Neuronal stem cell (in vitro differentiated cells): ENCODE measurements at regions not wholly inside any gene's neighbourhood (a gene's known extent, or its start where the extent isn't known, plus 50 kb on each side); places are given as distances from the start of the nearest gene placed in this dataset.

Experiments
- DNase-seq: peaks from one replicate; pipeline ENCODE4 v3.0.0-alpha.2; 2013; ENCODE audit warnings: low spot score
- H2AFZ ChIP-seq: one replicate; pipeline ENCODE4 v1.6.1; 2013; ENCODE audit warnings: mild to moderate bottlenecking, low read length, inconsistent platforms
- H2AK5ac ChIP-seq: 2 replicates; pipeline ENCODE4 v1.6.1; 2013; ENCODE audit warnings: low read depth, mild to moderate bottlenecking, inconsistent platforms, low read length, moderate library complexity, mixed read lengths
- H2BK120ac ChIP-seq: 2 replicates; pipeline ENCODE4 v1.6.1; 2013; ENCODE audit warnings: low read depth, mild to moderate bottlenecking, inconsistent platforms, low read length, moderate library complexity, mixed read lengths
- H2BK12ac ChIP-seq: one replicate; pipeline ENCODE4 v1.6.1; 2013; ENCODE audit warnings: low read length, inconsistent platforms
- H2BK15ac ChIP-seq: 2 replicates; pipeline ENCODE4 v1.6.1; 2013; ENCODE audit warnings: mild to moderate bottlenecking, low read length, inconsistent platforms, mixed read lengths
- H2BK5ac ChIP-seq: one replicate; pipeline ENCODE4 v1.6.1; 2013; ENCODE audit warnings: inconsistent platforms, mild to moderate bottlenecking, low read length, moderate library complexity
- H3K14ac ChIP-seq: one replicate; pipeline ENCODE4 v1.6.1; 2013; ENCODE audit warnings: low read length, inconsistent platforms
- H3K18ac ChIP-seq: 2 replicates; pipeline ENCODE4 v1.6.1; 2013; ENCODE audit warnings: low read length, inconsistent platforms
- H3K23ac ChIP-seq: 2 replicates; pipeline ENCODE4 v1.6.1; 2013; ENCODE audit warnings: low read depth, mild to moderate bottlenecking, mixed read lengths, low read length, inconsistent platforms; ENCODE audit not compliant: poor library complexity
- H3K27ac ChIP-seq: replicated peaks from 3 replicates; pipeline ENCODE4 v1.5.1; 2013; ENCODE audit warnings: low read length, inconsistent platforms
- H3K27me3 ChIP-seq, 3 experiments: 2 replicates each; pipeline ENCODE4 v1.6.1; 2013; ENCODE audit warnings: low read length in 3 of 3, mild to moderate bottlenecking in 2 of 3, inconsistent platforms in 1 of 3, low read depth in 1 of 3, mixed read lengths in 1 of 3, moderate library complexity in 1 of 3; ENCODE audit not compliant: control insufficient read depth in 3 of 3, insufficient read depth in 3 of 3
- H3K36me3 ChIP-seq, 2 donors: replicated peaks in 1 of 2; 2 replicates each; pipeline ENCODE4 v1.6.1; 2013; ENCODE audit warnings: low read length in 2 of 2; ENCODE audit not compliant: control insufficient read depth in 2 of 2, insufficient read depth in 2 of 2
- H3K4ac ChIP-seq: 2 replicates; pipeline ENCODE4 v1.6.1; 2013; ENCODE audit warnings: inconsistent platforms, mild to moderate bottlenecking, low read length, moderate library complexity
- H3K4me1 ChIP-seq, 2 donors: 1 replicate in 1 of 2; 2 replicates in 1 of 2; pipeline ENCODE4 v1.6.1; 2013; ENCODE audit warnings: low read length in 2 of 2, low read depth in 1 of 2; ENCODE audit not compliant: control insufficient read depth in 2 of 2, insufficient read depth in 1 of 2
- H3K4me2 ChIP-seq: one replicate; pipeline ENCODE4 v1.6.1; 2013; ENCODE audit warnings: mild to moderate bottlenecking, low read length, inconsistent platforms; ENCODE audit not compliant: insufficient read depth, poor library complexity, severe bottlenecking
- H3K4me3 ChIP-seq, 2 donors: 2 replicates each; pipeline ENCODE4 v1.5.1; 2013; ENCODE audit warnings: low read length in 2 of 2, mild to moderate bottlenecking in 2 of 2, inconsistent platforms in 1 of 2, moderate library complexity in 1 of 2
- H3K79me1 ChIP-seq: one replicate; pipeline ENCODE4 v1.6.1; 2013; ENCODE audit warnings: low read depth, mild to moderate bottlenecking, inconsistent platforms, low read length, moderate library complexity
- H3K9ac ChIP-seq: one replicate; pipeline ENCODE4 v1.6.1; 2013; ENCODE audit warnings: mild to moderate bottlenecking, low read depth, low read length, inconsistent platforms; ENCODE audit not compliant: poor library complexity
- H3K9me3 ChIP-seq, 2 donors: replicated peaks in 1 of 2; 2 replicates each; pipeline versions ENCODE3 to v1.6.1; 2013; ENCODE audit warnings: low read length in 2 of 2, mild to moderate bottlenecking in 2 of 2, inconsistent platforms in 1 of 2, low read depth in 1 of 2, mixed read lengths in 1 of 2, moderate library complexity in 1 of 2; ENCODE audit not compliant: control insufficient read depth in 2 of 2, insufficient read depth in 1 of 2
- H4K8ac ChIP-seq: one replicate; pipeline ENCODE4 v1.6.1; 2013; ENCODE audit warnings: low read depth, mild to moderate bottlenecking, inconsistent platforms, low read length, moderate library complexity
- H4K91ac ChIP-seq: one replicate; pipeline ENCODE4 v1.6.1; 2013; ENCODE audit warnings: low read length, low read depth, mild to moderate bottlenecking, inconsistent platforms; ENCODE audit not compliant: poor library complexity
- WGBS, 2 donors: extraction: QIAGEN DNeasy Blood & Tissue Kit; methylation state at CpG; one replicate each; pipeline ENCODE4 v1.1.7; 2013; ENCODE audit warnings: missing lambda C conversion rate in 2 of 2, mixed read lengths in 1 of 2; ENCODE audit not compliant: insufficient read length in 2 of 2, insufficient replicate concordance in 1 of 2; ENCODE audit errors: extremely low coverage in 2 of 2; 5-methylcytosine and 5-hydroxymethylcytosine counted together

GRCh38 chr7:124255041-124255655, 222.3 kb upstream of the TMEM229A start:
- H2AFZ ChIP-seq: no peak overlapping the region
- no peak overlapping the region for H4K91ac ChIP-seq
- H3K27me3 ChIP-seq: no peaks in the 10 kb centered on the region
- no peak overlapping the region for H3K4me3 ChIP-seq
- no peak overlapping the region for H4K8ac ChIP-seq
- no peak overlapping the region for H3K9ac ChIP-seq
- H3K23ac ChIP-seq: no peak overlapping the region
- no peak overlapping the region for H3K14ac ChIP-seq
- no peak overlapping the region for H3K18ac ChIP-seq
- no peak overlapping the region for H3K4ac ChIP-seq
- H3K27ac ChIP-seq: no peak overlapping the region
- H3K79me1 ChIP-seq: no peaks in the 10 kb centered on the region
- H3K9me3 ChIP-seq: no peaks in the 10 kb centered on the region
- no peak overlapping the region for H2AK5ac ChIP-seq
- H3K4me1 ChIP-seq: no peaks in the 10 kb centered on the region
- WGBS, 2 donors: no CpG with 5 or more reads among the region's 4 CpGs
- no peak overlapping the region for H2BK12ac ChIP-seq
- H3K4me2 ChIP-seq: no peak overlapping the region
- H2BK15ac ChIP-seq: no peak overlapping the region
- no peak for DNase-seq
- no peak overlapping the region for H2BK5ac ChIP-seq
- H2BK120ac ChIP-seq: no peak overlapping the region
- no peaks in the 10 kb centered on the region for H3K36me3 ChIP-seq

GRCh38 chr7:124254396-124254795, 221.5 kb upstream of the TMEM229A start:
- Histone ChIP-seq H3K27ac (no peak overlapping the region), H3K9ac (no peak overlapping the region), H3K23ac (no peak overlapping the region), H2BK15ac (no peak overlapping the region), H2BK120ac (no peak overlapping the region), H3K4me3 (no peak overlapping the region), H2BK12ac (no peak overlapping the region), H2BK5ac (no peak overlapping the region), H4K91ac (no peak overlapping the region), H2AFZ (peak overlapping the region; percentile 25), H3K4ac (no peak overlapping the region), H3K4me2 (no peak overlapping the region), H3K36me3 (no peaks in the 10 kb centered on the region), H3K18ac (no peak overlapping the region), H3K14ac (no peak overlapping the region), H3K4me1 (no peaks in the 10 kb centered on the region), H3K9me3 (no peaks in the 10 kb centered on the region), H4K8ac (no peak overlapping the region), H3K27me3 (no peaks in the 10 kb centered on the region), H3K79me1 (no peaks in the 10 kb centered on the region), H2AK5ac (no peak overlapping the region)
- no peak for DNase-seq

GRCh38 chr7:124251636-124252035, 218.8 kb upstream of the TMEM229A start:
- Histone ChIP-seq H3K27me3 (no peaks in the 10 kb centered on the region), H2BK15ac (no peak overlapping the region), H2BK5ac (no peak overlapping the region), H2BK120ac (no peak overlapping the region), H3K18ac (no peak overlapping the region), H2BK12ac (no peak overlapping the region), H3K79me1 (no peaks in the 10 kb centered on the region), H4K91ac (no peak overlapping the region), H2AFZ (no peak overlapping the region), H3K14ac (no peak overlapping the region), H4K8ac (no peak overlapping the region), H3K27ac (no peak overlapping the region), H2AK5ac (no peak overlapping the region), H3K4me3 (no peak overlapping the region), H3K23ac (no peak overlapping the region), H3K4me2 (no peak overlapping the region), H3K9me3 (peaks cover 0 to 3% of the 10 kb centered on the region in 2 donors), H3K4me1 (peaks cover 0 to 2% of the 10 kb centered on the region in 2 donors), H3K36me3 (no peaks in the 10 kb centered on the region), H3K4ac (no peak overlapping the region), H3K9ac (no peak overlapping the region)
- no peak for DNase-seq

- no peak overlapping the region for H4K8ac ChIP-seq
- H2BK120ac ChIP-seq: no peak overlapping the region
- H3K9me3 ChIP-seq: peaks cover 0 to 3% of the 10 kb centered on the region in 2 donors
- no peak overlapping the region for H2BK5ac ChIP-seq
- H3K23ac ChIP-seq: no peak overlapping the region
- no peak overlapping the region for H2AK5ac ChIP-seq
- H3K27me3 ChIP-seq: no peaks in the 10 kb centered on the region
- H3K4me1 ChIP-seq: peaks cover 0 to 9% of the 10 kb centered on the region in 2 donors
- H3K79me1 ChIP-seq: no peaks in the 10 kb centered on the region
- H2BK12ac ChIP-seq: no peak overlapping the region
- no peak overlapping the region for H4K91ac ChIP-seq
- H3K14ac ChIP-seq: no peak overlapping the region
- no peak overlapping the region for H3K4me2 ChIP-seq
- no CpG with 5 or more reads among the region's 5 CpGs for WGBS, 2 donors
- no peak for DNase-seq
- H3K18ac ChIP-seq: no peak overlapping the region
- no peak overlapping the region for H2BK15ac ChIP-seq
- H3K9ac ChIP-seq: no peak overlapping the region
- no peak overlapping the region for H3K4ac ChIP-seq
- no peak overlapping the region for H2AFZ ChIP-seq
- H3K4me3 ChIP-seq: no peak overlapping the region
- no peaks in the 10 kb centered on the region for H3K36me3 ChIP-seq
- no peak overlapping the region for H3K27ac ChIP-seq
Observed at GRCh38 chr7:124250297-124251034, 217.6 kb upstream of the TMEM229A start.
